Esophagus muscularis mucosa (tissue), 4 donors: ENCODE measurements at regions not wholly inside any gene's neighbourhood (a gene's known extent, or its start where the extent isn't known, plus 50 kb on each side); places are given as distances from the start of the nearest gene placed in this dataset.

ENCODE experiments used
- DNase-seq: peaks from one replicate; pipeline ENCODE4 v3.0.0-alpha.2; 2017; ENCODE audit errors: extremely low spot score
- H3K27ac ChIP-seq, 4 donors: fragments of 200-600 bp; sonication (generic); replicated peaks in 1 of 4; 1 replicate in 3 of 4; 2 replicates in 1 of 4; pipeline ENCODE4 v1.5.1; 2016 to 2019; ENCODE audit warnings: mild to moderate bottlenecking in 1 of 4
- H3K27me3 ChIP-seq, 4 donors: fragments of 200-600 bp; sonication (generic); one replicate each; pipeline versions ENCODE4 v1.5.1 to v1.6.0; 2016 to 2019
- H3K36me3 ChIP-seq, 4 donors: fragments of 200-600 bp; sonication (generic); one replicate each; pipeline ENCODE4 v1.5.1; 2016 to 2019
- H3K4me1 ChIP-seq, 4 donors: fragments of 200-600 bp; sonication (generic); one replicate each; pipeline ENCODE4 v1.5.1; 2016 to 2019
- H3K4me3 ChIP-seq, 4 donors: fragments of 200-600 bp; sonication (generic); 1 replicate in 2 of 4; 2 replicates in 2 of 4; pipeline ENCODE4 v1.5.1; 2016 to 2019; ENCODE audit warnings: mild to moderate bottlenecking in 4 of 4, moderate library complexity in 1 of 4
- H3K9me3 ChIP-seq, 4 donors: fragments of 200-600 bp; sonication (generic); 1 replicate in 3 of 4; 2 replicates in 1 of 4; pipeline ENCODE4 v1.5.1; 2016 to 2019
- EP300 ChIP-seq: sonication (generic); formaldehyde crosslinking; IDR thresholded peaks from one replicate; pipeline ENCODE4 v1.6.1; 2017; ENCODE audit warnings: antibody characterized with exemption
- POLR2A ChIP-seq: fragments of 450-650 bp; IDR thresholded peaks from one replicate; pipeline ENCODE4 v1.6.1; 2017; ENCODE audit warnings: antibody characterized with exemption, moderate library complexity, mild to moderate bottlenecking, low read depth
- POLR2AphosphoS5 ChIP-seq, 2 donors: sonication (generic); formaldehyde crosslinking; IDR thresholded peaks; one replicate each; pipeline ENCODE4 v1.6.1; 2017; ENCODE audit warnings: antibody characterized with exemption in 2 of 2
- WGBS: methylation state at CpG from one replicate; pipeline ENCODE4 v1.1.5; 2018; 5-methylcytosine and 5-hydroxymethylcytosine counted together
- intact Hi-C: fragments of 100-400 bp; cut with DNase I; formaldehyde crosslinking; loops from one replicate; pipeline ENCODE4 v1.15.1; 2023
- TF ChIP-seq, protein P1 (sequence below), 3 experiments: fragments of 200-600 bp in 2 of 3; fragments of 450-650 bp in 1 of 3; sonication (generic) in 2 of 3; IDR thresholded peaks; one replicate each; pipeline ENCODE4 v1.5.1; 2017 to 2019; ENCODE audit warnings: antibody characterized with exemption in 3 of 3, mild to moderate bottlenecking in 2 of 3, moderate library complexity in 1 of 3

DNA sequence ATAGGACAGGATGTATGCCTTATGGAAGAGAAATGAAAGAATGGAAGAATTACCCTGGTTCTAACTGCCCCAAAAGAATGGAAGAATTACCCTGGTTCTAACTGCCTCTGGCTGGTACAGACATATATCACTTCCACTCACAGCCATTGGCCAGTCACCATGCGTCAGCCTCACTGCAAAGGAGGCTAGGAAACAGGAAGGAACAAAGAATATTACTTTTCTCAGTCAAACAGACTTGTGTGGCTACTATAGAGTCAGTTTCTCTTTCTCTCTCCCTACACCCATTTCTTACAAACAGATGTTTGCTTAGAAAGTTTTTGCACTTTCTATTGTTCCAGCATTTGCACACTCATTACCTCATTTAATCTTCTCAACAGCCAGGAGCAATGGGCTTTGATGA, 1111.1 kb upstream of the KLHL29 start:
- no peak overlapping the region for H3K4me3 ChIP-seq
- H3K36me3 ChIP-seq = no peaks in the 10 kb centered on the region
- H3K9me3 ChIP-seq = peaks cover 0 to 6% (median 3%) of the 10 kb centered on the region in 4 donors
- no peaks in the 10 kb centered on the region for H3K27me3 ChIP-seq
- WGBS = 82% methylated on average over 1 of the region's 1 CpG
- intact Hi-C loops = no loop called here
- TF ChIP-seq EP300 = no peak
- TF ChIP-seq, protein P1, sequence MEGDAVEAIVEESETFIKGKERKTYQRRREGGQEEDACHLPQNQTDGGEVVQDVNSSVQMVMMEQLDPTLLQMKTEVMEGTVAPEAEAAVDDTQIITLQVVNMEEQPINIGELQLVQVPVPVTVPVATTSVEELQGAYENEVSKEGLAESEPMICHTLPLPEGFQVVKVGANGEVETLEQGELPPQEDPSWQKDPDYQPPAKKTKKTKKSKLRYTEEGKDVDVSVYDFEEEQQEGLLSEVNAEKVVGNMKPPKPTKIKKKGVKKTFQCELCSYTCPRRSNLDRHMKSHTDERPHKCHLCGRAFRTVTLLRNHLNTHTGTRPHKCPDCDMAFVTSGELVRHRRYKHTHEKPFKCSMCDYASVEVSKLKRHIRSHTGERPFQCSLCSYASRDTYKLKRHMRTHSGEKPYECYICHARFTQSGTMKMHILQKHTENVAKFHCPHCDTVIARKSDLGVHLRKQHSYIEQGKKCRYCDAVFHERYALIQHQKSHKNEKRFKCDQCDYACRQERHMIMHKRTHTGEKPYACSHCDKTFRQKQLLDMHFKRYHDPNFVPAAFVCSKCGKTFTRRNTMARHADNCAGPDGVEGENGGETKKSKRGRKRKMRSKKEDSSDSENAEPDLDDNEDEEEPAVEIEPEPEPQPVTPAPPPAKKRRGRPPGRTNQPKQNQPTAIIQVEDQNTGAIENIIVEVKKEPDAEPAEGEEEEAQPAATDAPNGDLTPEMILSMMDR (IDR thresholded peaks at IDR 0.05) = no peak
- no peak for TF ChIP-seq POLR2AphosphoS5 (IDR thresholded peaks at IDR 0.05)
- TF ChIP-seq POLR2A = no peak
- DNase-seq = no peak
- H3K27ac ChIP-seq = no peak overlapping the region
- no peaks in the 10 kb centered on the region for H3K4me1 ChIP-seq

DNA sequence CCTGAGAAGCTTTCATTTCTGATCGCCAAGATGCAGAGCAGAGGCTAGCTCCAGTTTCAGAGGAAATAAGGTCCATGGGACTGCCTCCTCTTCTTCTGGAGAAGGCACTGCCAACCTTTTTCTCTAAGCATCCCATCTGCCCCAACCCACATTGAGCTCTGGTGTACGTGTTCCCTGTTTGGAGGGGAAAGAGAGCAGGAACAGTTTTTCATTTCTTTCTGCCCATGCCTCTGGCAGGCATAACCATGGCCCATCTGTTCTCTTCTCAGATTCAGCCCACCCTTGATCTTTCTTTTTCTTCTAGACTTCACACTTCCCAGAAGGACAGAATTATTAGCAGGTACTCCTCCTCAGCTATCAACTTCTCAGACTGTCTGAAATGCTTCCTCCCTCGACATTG, 1110.3 kb upstream of the KLHL29 start:
- 80% methylated on average over 3 of the region's 3 CpGs for WGBS
- TF ChIP-seq, protein P1 (IDR thresholded peaks at IDR 0.05) = no peak
- no peak for TF ChIP-seq EP300
- TF ChIP-seq POLR2A = no peak
- TF ChIP-seq POLR2AphosphoS5 (IDR thresholded peaks at IDR 0.05) = no peak
- no peaks in the 10 kb centered on the region for H3K4me1 ChIP-seq
- no peaks in the 10 kb centered on the region for H3K36me3 ChIP-seq
- intact Hi-C loops = no loop called here
- H3K27me3 ChIP-seq = no peaks in the 10 kb centered on the region
- no peak overlapping the region for H3K27ac ChIP-seq
- DNase-seq = no peak
- peaks cover 0 to 6% (median 2%) of the 10 kb centered on the region in 4 donors for H3K9me3 ChIP-seq
- no peak overlapping the region for H3K4me3 ChIP-seq

DNA sequence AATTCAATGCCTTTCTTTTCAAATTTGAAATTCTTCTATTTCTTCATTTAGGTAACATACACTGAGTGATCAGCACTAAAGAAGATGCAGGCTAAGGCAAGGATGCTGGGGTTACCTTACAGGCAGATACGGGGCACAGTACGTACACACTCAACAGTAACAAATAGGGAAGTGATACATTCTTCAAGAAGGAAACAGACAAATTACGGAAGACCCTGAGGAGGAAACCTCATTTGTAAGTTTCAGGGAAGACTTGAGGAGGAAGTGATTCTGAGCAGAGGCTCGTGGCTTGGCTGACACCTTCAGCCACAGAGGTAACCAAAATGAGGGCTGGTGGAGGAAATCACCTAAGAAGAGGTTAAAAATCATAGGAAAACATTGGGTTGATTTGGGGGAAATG, 1108.3 kb upstream of the KLHL29 start:
- H3K36me3 ChIP-seq = no peaks in the 10 kb centered on the region
- H3K27ac ChIP-seq = no peak overlapping the region
- TF ChIP-seq, protein P1 (IDR thresholded peaks at IDR 0.05) = no peak
- no peak for TF ChIP-seq EP300
- TF ChIP-seq POLR2A = no peak
- TF ChIP-seq POLR2AphosphoS5 (IDR thresholded peaks at IDR 0.05) = no peak
- no peaks in the 10 kb centered on the region for H3K9me3 ChIP-seq
- no peaks in the 10 kb centered on the region for H3K27me3 ChIP-seq
- intact Hi-C loops = no loop called here
- no peak overlapping the region for H3K4me3 ChIP-seq
- whole genome bisulfite sequencing = 83% methylated on average over 4 of the region's 4 CpGs
- DNase-seq = no peak
- peaks cover 7 to 12% (median 11%) of the 10 kb centered on the region in 4 donors for H3K4me1 ChIP-seq

DNA sequence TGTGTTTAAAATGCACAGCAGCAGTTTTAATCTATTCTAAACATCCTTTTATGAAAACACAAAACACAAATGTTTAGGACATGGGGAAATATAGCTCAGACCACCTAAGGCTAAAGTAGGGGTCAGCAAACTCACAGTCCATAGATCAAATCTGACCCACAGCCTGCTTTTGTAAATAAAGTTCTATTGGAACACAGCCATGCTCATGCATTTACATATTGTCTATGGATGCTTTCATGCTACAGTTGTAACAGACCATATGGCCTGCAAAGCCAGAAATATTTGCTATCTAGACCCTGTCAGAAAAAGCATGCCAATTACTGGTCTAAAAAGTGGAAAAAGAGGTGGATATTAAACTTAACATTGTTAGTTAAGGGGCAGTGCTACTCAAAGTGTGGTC, 1105.4 kb upstream of the KLHL29 start:
- Histone ChIP-seq H3K27ac (no peak overlapping the region), H3K4me1 (peaks cover 7 to 15% (median 12%) of the 10 kb centered on the region in 4 donors), H3K9me3 (no peaks in the 10 kb centered on the region), H3K36me3 (no peaks in the 10 kb centered on the region), H3K4me3 (no peak overlapping the region), H3K27me3 (no peaks in the 10 kb centered on the region)
- no peak for DNase-seq
- intact Hi-C loops = no loop called here
- TF ChIP-seq, protein P1 (IDR thresholded peaks at IDR 0.05) = no peak
- TF ChIP-seq POLR2AphosphoS5 (IDR thresholded peaks at IDR 0.05) (no peak), EP300 (no peak), POLR2A (no peak)

DNA sequence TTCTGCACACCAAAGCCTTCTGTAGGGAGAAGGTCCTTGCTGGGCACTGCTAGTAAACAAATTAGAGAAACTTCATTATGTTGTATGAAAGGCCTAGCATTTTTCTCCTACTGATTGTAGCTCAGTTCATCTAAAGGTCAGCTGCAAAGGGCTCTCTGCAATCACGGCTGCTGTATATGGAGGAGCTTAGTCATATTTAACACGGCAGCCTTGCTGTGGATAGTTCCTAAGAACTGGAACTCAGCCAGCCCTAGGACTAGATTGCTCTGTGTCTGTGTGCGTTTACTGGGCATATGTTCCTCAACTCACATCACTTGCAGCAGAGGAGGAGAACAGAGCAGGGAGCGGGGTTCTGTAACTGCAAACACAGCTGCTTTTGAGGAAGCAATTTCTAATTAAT, 1103.9 kb upstream of the KLHL29 start:
- TF ChIP-seq EP300 (no peak), POLR2A (no peak), POLR2AphosphoS5 (IDR thresholded peaks at IDR 0.05) (no peak)
- TF ChIP-seq, protein P1 (IDR thresholded peaks at IDR 0.05) = no peak
- no peak for DNase-seq
- H3K27me3 ChIP-seq = no peaks in the 10 kb centered on the region
- H3K4me3 ChIP-seq = no peak overlapping the region
- intact Hi-C loops = no loop called here
- no peak overlapping the region for H3K27ac ChIP-seq
- H3K36me3 ChIP-seq = no peaks in the 10 kb centered on the region
- H3K4me1 ChIP-seq = peaks cover 7 to 15% (median 12%) of the 10 kb centered on the region in 4 donors
- WGBS = 30% methylated on average over 4 of the region's 4 CpGs
- no peaks in the 10 kb centered on the region for H3K9me3 ChIP-seq
